Omental fat pad (tissue), 3 donors: ENCODE measurements at regions not wholly inside any gene's neighbourhood (a gene's known extent, or its start where the extent isn't known, plus 50 kb on each side); places are given as distances from the start of the nearest gene placed in this dataset.

ENCODE experiments used
- ATAC-seq: fragments of 150-250 bp; one replicate; pipeline ENCODE4 v1.9.1; 2016; ENCODE audit warnings: mild to moderate bottlenecking, moderate library complexity; ENCODE audit not compliant: low FRiP score
- DNase-seq: peaks from one replicate; pipeline ENCODE4 v3.0.0-alpha.2; 2019; ENCODE audit warnings: low spot score
- TF ChIP-seq, protein P1 (sequence below), 3 donors: fragments of 450-650 bp; IDR thresholded peaks; one replicate each; pipeline ENCODE4 v1.5.1; 2016 to 2017; ENCODE audit warnings: antibody characterized with exemption in 3 of 3, mild to moderate bottlenecking in 3 of 3, moderate library complexity in 2 of 3

- DNase-seq (no peak), ATAC-seq (no peak)
- TF ChIP-seq, protein P1, sequence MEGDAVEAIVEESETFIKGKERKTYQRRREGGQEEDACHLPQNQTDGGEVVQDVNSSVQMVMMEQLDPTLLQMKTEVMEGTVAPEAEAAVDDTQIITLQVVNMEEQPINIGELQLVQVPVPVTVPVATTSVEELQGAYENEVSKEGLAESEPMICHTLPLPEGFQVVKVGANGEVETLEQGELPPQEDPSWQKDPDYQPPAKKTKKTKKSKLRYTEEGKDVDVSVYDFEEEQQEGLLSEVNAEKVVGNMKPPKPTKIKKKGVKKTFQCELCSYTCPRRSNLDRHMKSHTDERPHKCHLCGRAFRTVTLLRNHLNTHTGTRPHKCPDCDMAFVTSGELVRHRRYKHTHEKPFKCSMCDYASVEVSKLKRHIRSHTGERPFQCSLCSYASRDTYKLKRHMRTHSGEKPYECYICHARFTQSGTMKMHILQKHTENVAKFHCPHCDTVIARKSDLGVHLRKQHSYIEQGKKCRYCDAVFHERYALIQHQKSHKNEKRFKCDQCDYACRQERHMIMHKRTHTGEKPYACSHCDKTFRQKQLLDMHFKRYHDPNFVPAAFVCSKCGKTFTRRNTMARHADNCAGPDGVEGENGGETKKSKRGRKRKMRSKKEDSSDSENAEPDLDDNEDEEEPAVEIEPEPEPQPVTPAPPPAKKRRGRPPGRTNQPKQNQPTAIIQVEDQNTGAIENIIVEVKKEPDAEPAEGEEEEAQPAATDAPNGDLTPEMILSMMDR (IDR thresholded peaks at IDR 0.05): no peak
These were observed 382.0 kb upstream of the DYNLRB2 start for GRCh38 chr16:80158766-80159165.

DNA sequence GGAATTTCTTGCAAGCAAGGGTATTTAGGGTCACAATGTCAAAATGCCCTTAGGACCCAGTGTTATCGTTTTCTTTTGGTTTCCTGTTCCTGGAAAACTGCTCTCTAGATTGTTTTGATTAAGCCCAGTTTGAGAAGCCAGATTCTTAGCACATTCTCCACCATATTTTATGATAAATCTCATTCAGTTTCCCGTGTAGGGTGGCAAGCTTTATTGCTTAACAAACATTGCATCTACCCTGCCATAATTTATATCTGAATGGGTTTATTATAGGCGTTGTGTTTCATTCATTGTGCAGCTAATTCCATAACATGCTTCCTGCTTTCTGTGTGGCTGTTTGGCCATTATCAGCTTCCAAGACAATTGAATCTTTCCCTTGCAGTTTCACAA, 389.1 kb upstream of the DYNLRB2 start:
- DNase-seq (no peak), ATAC-seq (no peak)
- TF ChIP-seq, protein P1 (IDR thresholded peaks at IDR 0.05): no peak

DNA sequence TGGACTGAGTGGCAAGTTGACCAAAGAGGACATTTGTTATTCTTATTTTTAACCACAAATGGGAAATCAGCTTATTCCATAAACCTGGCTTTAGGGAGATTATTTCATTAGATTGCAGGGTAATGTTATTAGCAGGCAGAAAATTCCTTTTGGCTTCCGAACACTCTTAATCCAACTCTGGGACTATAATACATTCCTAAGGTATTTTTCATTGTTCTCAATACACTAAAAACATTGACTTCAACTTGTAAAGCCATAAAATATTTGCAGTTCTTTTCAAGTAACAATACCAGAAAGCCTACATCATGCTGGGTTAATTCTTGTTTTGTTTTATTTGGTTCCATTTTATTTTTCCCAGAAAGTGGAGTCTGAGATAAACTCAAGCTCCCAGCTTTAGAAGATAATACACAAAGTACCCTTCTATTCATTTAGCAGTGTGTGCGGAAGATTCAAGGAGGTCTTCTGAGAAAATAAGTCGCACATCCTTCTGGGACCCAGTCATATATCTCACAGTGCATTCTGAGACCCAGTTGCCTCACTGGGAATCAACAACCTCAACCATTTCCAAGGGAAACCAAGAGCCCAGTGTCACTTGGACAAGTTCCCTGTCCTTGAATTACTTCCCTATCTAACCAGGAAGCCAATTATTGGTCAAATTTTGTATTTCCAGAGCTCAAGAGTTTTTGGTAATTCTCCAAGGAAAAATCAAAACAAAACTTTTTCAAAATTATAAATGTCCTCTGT, 389.6 kb upstream of the DYNLRB2 start:
- DNase-seq (no peak), ATAC-seq (no peak)
- TF ChIP-seq, protein P1 (IDR thresholded peaks at IDR 0.05): no peak

DNA sequence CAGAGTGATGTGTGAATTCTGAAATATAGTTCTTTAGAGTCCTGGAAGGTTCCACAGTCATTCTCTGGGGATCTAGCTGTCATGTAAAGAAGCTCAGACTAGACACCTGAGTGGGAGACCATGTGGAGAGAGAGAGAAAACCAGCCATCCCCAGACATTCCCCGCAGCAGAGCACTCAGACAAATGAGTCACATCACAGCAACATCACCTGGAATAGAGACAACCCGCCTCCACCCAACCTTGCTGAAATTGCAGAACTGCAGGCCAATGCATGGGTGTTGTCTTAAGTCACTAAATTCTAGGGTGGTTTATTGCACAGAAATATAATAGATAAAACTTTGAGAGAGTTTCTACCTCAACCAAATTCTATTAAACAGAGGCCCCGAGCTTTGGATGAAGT, 392.0 kb upstream of the DYNLRB2 start:
- TF ChIP-seq, protein P1 (IDR thresholded peaks at IDR 0.05): no peak
- ATAC-seq: no peak
- DNase-seq: no peak

GRCh38 chr16:80147026-80147655, 393.7 kb upstream of the DYNLRB2 start:
- DNase-seq (no peak), ATAC-seq (no peak)
- TF ChIP-seq, protein P1 (IDR thresholded peaks at IDR 0.05): no peak

DNA sequence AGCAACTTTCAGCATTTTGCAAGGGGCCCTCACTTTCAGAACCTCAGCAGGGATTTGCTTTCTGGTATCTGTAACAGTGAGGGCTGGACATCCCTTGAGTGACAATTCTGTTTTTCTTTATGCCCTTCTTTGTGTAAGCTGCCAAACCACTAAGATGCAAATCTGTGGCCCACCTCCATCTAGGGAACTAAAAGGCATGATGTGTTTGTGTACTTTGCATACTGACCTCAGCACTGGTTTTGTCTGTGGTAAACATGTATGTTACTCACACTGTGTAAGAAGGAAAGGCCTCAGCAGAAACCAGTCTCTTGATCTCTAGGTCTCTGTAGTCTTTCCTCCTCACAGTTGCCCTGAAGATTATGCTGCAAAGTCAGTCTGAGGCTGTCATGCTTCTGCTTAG, 396.6 kb upstream of the DYNLRB2 start:
- ATAC-seq: no peak
- no peak for DNase-seq
- TF ChIP-seq, protein P1 (IDR thresholded peaks at IDR 0.05): no peak

DNA sequence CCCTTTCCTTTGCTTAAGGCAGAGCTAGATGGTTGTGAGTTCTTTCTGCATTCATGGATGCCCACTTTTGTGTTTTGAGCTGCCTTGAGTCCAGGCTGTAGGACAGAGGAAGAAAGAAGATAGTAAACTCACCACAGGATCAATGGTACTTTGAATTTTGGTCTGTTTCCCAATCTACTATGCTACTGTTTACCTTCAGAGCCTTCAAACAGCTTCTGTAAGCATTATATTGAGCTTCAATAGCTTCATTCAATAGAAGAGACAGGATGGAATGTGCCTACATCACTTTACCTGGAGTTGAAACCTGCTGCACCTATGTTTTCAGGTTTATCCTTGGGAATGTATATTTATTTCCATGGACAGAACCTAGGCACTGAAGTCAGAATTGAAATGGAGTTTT, 397.9 kb upstream of the DYNLRB2 start:
- ATAC-seq (no peak), DNase-seq (no peak)
- TF ChIP-seq, protein P1 (IDR thresholded peaks at IDR 0.05): no peak
